ENCODE measurements at regions not wholly inside any gene's neighbourhood (a gene's known extent, or its start where the extent isn't known, plus 50 kb on each side); places are given as distances from the start of the nearest gene placed in this dataset.

- DNase-seq, result peak; percentile 58
Measured at GRCh38 chr15:95325763-95326404, 1004.6 kb upstream of the NR2F2 start.

- peak; percentile 42 for DNase-seq
Measured at GRCh38 chr15:95326431-95327182, 1003.9 kb upstream of the NR2F2 start.

GRCh38 chr15:95327183-95327525 is 1003.3 kb upstream of the NR2F2 start:
- no peak for DNase-seq

- DNase-seq, result no peak
Measured at GRCh38 chr15:95327661-95328060, 1002.8 kb upstream of the NR2F2 start.

- DNase-seq, result no peak
Measured at GRCh38 chr15:95328559-95328958, 1001.9 kb upstream of the NR2F2 start.

GRCh38 chr15:95329362-95329761 is 1001.1 kb upstream of the NR2F2 start:
- no peak for DNase-seq

- DNase-seq, result no peak
Measured at GRCh38 chr15:95341686-95342085, 988.8 kb upstream of the NR2F2 start.

- no peak for DNase-seq
Measured at GRCh38 chr15:95345867-95346266, 984.6 kb upstream of the NR2F2 start.

GRCh38 chr15:95346721-95347475 is 983.6 kb upstream of the NR2F2 start:
- DNase-seq, result no peak

GRCh38 chr15:95347837-95348236 is 982.7 kb upstream of the NR2F2 start:
- DNase-seq, result no peak

- no peak for DNase-seq
Measured at GRCh38 chr15:95350908-95351307, 979.6 kb upstream of the NR2F2 start.

- DNase-seq, result no peak
Measured at GRCh38 chr15:95352631-95353187, 977.8 kb upstream of the NR2F2 start.

- no peak for DNase-seq
Measured at GRCh38 chr15:95353512-95353911, 977.0 kb upstream of the NR2F2 start.

GRCh38 chr15:95359966-95360365 is 970.5 kb upstream of the NR2F2 start:
- DNase-seq, result no peak

- DNase-seq, result no peak
Measured at GRCh38 chr15:95362306-95362705, 968.2 kb upstream of the NR2F2 start.

- DNase-seq, result no peak
Measured at GRCh38 chr15:95363646-95364045, 966.9 kb upstream of the NR2F2 start.

GRCh38 chr15:95365511-95366107 is 964.9 kb upstream of the NR2F2 start:
- DNase-seq, result peak; percentile 85

GRCh38 chr15:95368191-95368590 is 962.3 kb upstream of the NR2F2 start:
- no peak for DNase-seq

- no peak for DNase-seq
Measured at GRCh38 chr15:95368755-95369601, 961.5 kb upstream of the NR2F2 start.

- DNase-seq, result no peak
Measured at GRCh38 chr15:95370291-95370690, 960.2 kb upstream of the NR2F2 start.

GRCh38 chr15:95371664-95372063 is 958.8 kb upstream of the NR2F2 start:
- DNase-seq, result no peak

Data from renal pelvis (tissue), 1 donor.